OCI-LY7 (cell line): ENCODE measurements at regions not wholly inside any gene's neighbourhood (a gene's known extent, or its start where the extent isn't known, plus 50 kb on each side); places are given as distances from the start of the nearest gene placed in this dataset.

ENCODE experiments used
- BruUV-seq: library from RNA; stranded (reverse); fragments of 400-500 nt; replicated peaks from 2 replicates; lab custom pipeline; 2021; lab: Mats Ljungman, UMichigan
- CTCF ChIA-PET: fragments of 300-600 bp; sonication (Branson Sonifier 250); formaldehyde crosslinking; loops from one replicate; lab custom pipeline; 2022; ENCODE audit warnings: antibody characterized with exemption; ENCODE audit not compliant: unreplicated experiment; lab: Charles Lee
- POLR2A ChIA-PET: fragments of 300-600 bp; sonication (Branson Sonifier 250); formaldehyde crosslinking; loops from one replicate; lab custom pipeline; 2022; ENCODE audit warnings: antibody characterized with exemption; lab: Charles Lee
- DNase-seq: peaks from one replicate; pipeline ENCODE4 v3.0.0-alpha.2; 2015; ENCODE audit warnings: low spot score
- H2AFZ ChIP-seq: fragments of 200-600 bp; sonication (generic), shearing (Covaris generic); 2 replicates; pipeline ENCODE4 v1.6.1; 2014; ENCODE audit warnings: mild to moderate bottlenecking, antibody characterized with exemption, low read length, moderate library complexity
- H3K27ac ChIP-seq: fragments of 200-600 bp; sonication (generic); 2 replicates; pipeline ENCODE4 v1.5.1; 2014; ENCODE audit warnings: mixed run types, low read depth, mild to moderate bottlenecking, moderate library complexity, low read length, inconsistent platforms; ENCODE audit not compliant: poor library complexity, severe bottlenecking
- H3K36me3 ChIP-seq: fragments of 200-600 bp; sonication (generic); 2 replicates; pipeline ENCODE4 v1.6.1; 2014; ENCODE audit warnings: mild to moderate bottlenecking, antibody characterized with exemption, low read length, moderate library complexity, mixed read lengths; ENCODE audit not compliant: insufficient read depth
- H3K4me1 ChIP-seq: fragments of 200-600 bp; sonication (generic); 2 replicates; pipeline ENCODE4 v1.5.1; 2014; ENCODE audit warnings: mild to moderate bottlenecking, low read length; ENCODE audit not compliant: insufficient read depth, poor library complexity, severe bottlenecking
- H3K4me2 ChIP-seq: fragments of 200-600 bp; sonication (generic); 2 replicates; pipeline ENCODE4 v1.6.1; 2014; ENCODE audit warnings: mild to moderate bottlenecking, low read length
- H3K4me3 ChIP-seq: fragments of 200-600 bp; sonication (generic); 2 replicates; pipeline ENCODE4 v1.5.1; 2014; ENCODE audit warnings: mild to moderate bottlenecking, low read depth, low read length; ENCODE audit not compliant: poor library complexity, severe bottlenecking
- H3K79me2 ChIP-seq: fragments of 200-600 bp; sonication (generic); 2 replicates; pipeline ENCODE4 v1.6.1; 2016; ENCODE audit warnings: low read depth, mild to moderate bottlenecking, low read length, moderate library complexity, mixed read lengths; ENCODE audit not compliant: insufficient read depth
- H3K9me2 ChIP-seq: fragments of 200-600 bp; sonication (generic); 2 replicates; pipeline ENCODE4 v1.6.1; 2016; ENCODE audit warnings: mild to moderate bottlenecking, low read length, mixed read lengths; ENCODE audit not compliant: insufficient read depth
- H3K9me3 ChIP-seq: fragments of 200-600 bp; sonication (generic); 2 replicates; pipeline ENCODE4 v1.6.1; 2014; ENCODE audit warnings: mild to moderate bottlenecking, mixed run types, low read length, mixed read lengths
- H4K20me1 ChIP-seq: fragments of 200-600 bp; sonication (generic); 2 replicates; pipeline ENCODE4 v1.6.1; 2014; ENCODE audit warnings: mild to moderate bottlenecking, antibody characterized with exemption, low read length, moderate library complexity, mixed read lengths; ENCODE audit not compliant: insufficient read depth
- CTCF ChIP-seq: fragments of 200-600 bp; sonication (generic); conservative IDR thresholded peaks from 2 replicates; pipeline ENCODE4 v1.5.1; 2014; ENCODE audit warnings: mild to moderate bottlenecking, antibody characterized with exemption, low read length, moderate library complexity, mixed read lengths
- EZH2phosphoT487 ChIP-seq: fragments of 200-600 bp; sonication (generic); IDR thresholded peaks from 2 replicates; pipeline ENCODE4 v1.6.1; 2018; ENCODE audit warnings: low read depth, borderline replicate concordance, mild to moderate bottlenecking, mixed run types, antibody characterized with exemption, low read length, moderate library complexity, mixed read lengths
- intact Hi-C: fragments of 100-400 bp; cut with micrococcal nuclease; formaldehyde crosslinking; loops from one replicate; pipeline ENCODE4 v1.10.0; 2022; ENCODE audit not compliant: unreplicated experiment

- no peak overlapping the region for H3K4me2 ChIP-seq
- no peaks in the 10 kb centered on the region for H3K4me1 ChIP-seq
- no peaks in the 10 kb centered on the region for H3K9me2 ChIP-seq
- no peak for DNase-seq
- H3K27ac ChIP-seq, result no peak overlapping the region
- TF ChIP-seq CTCF, result no peak
- TF ChIP-seq EZH2phosphoT487, result no peak
- POLR2A ChIA-PET, result interaction anchor here (0.5 kb wide), 1 partner anchor 105 kb away, joined by 3 read pairs; no protein-coding TSS in a partner anchor
- no peaks in the 10 kb centered on the region for H3K79me2 ChIP-seq
- no peaks in the 10 kb centered on the region for H3K9me3 ChIP-seq
- no peak overlapping the region for H2AFZ ChIP-seq
- no TSS peak for BruUV-seq
- no peaks in the 10 kb centered on the region for H3K36me3 ChIP-seq
- CTCF ChIA-PET, result no interaction called here
- no peaks in the 10 kb centered on the region for H4K20me1 ChIP-seq
- intact Hi-C loops, result no loop called here
- no peak overlapping the region for H3K4me3 ChIP-seq
Measured at GRCh38 chr13:79910875-79911540, 429.9 kb downstream of the SPRY2 start.

DNA sequence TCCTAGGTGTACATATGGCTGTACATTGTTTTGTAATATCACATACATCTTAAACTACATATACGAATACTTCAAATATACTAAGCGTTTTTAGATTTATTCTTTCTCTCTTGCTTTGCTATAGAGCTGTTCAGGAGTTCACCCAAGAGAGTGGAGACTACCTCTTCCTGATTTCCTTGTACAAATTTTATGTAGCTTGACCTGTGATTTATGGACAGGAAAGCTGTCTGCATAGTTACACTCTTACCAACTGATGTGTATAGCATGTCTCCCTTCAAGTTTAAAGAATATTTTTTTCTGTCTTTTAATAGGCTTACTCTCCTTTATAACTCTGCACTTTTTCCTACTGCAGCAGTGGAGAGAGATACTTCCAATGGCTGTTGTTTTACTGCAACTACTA is 428.7 kb downstream of the NDFIP2 start:
- TF ChIP-seq CTCF (no peak), EZH2phosphoT487 (no peak)
- intact Hi-C loops, result no loop called here
- Histone ChIP-seq H3K4me2 (no peak overlapping the region), H3K27ac (no peak overlapping the region), H3K9me3 (no peaks in the 10 kb centered on the region), H3K4me1 (no peaks in the 10 kb centered on the region), H3K36me3 (no peaks in the 10 kb centered on the region), H3K9me2 (no peaks in the 10 kb centered on the region), H4K20me1 (no peaks in the 10 kb centered on the region), H2AFZ (no peak overlapping the region), H3K4me3 (no peak overlapping the region), H3K79me2 (no peaks in the 10 kb centered on the region)
- BruUV-seq, result no TSS peak
- DNase-seq, result no peak
- ChIA-PET CTCF (no interaction called here), POLR2A (no interaction called here)

DNA sequence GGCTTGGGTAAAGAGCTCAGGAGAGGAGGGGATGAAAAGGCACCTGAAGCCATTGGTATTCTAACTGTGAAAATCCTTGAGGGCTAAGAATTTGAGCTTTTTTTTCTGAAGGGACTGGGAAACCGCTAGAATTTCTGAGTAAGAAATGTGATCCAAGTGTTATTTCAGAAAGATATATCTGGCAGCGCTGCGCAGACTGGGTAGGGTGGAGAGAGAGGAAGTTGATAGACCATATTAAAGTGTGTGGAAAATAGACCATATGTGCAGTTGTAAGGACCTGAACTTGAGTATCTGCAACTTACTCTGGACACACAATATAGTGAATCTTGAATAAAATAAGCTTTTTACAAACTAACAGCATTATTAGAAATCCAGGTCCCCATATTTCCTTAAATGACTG is 427.4 kb downstream of the NDFIP2 start:
- Histone ChIP-seq H3K4me2 (no peak overlapping the region), H3K9me3 (no peaks in the 10 kb centered on the region), H3K79me2 (no peaks in the 10 kb centered on the region), H3K4me1 (no peaks in the 10 kb centered on the region), H3K27ac (no peak overlapping the region), H4K20me1 (no peaks in the 10 kb centered on the region), H3K36me3 (no peaks in the 10 kb centered on the region), H3K9me2 (no peaks in the 10 kb centered on the region), H2AFZ (no peak overlapping the region), H3K4me3 (no peak overlapping the region)
- DNase-seq, result no peak
- intact Hi-C loops, result no loop called here
- no TSS peak for BruUV-seq
- POLR2A ChIA-PET, result interaction anchor here (0.6 kb wide), 1 partner anchor 257 kb away, joined by 3 read pairs; no protein-coding TSS in a partner anchor
- CTCF ChIA-PET, result no interaction called here
- TF ChIP-seq CTCF (no peak), EZH2phosphoT487 (no peak)
